Type B pancreatic cell (in vitro differentiated cells): ENCODE measurements at regions not wholly inside any gene's neighbourhood (a gene's known extent, or its start where the extent isn't known, plus 50 kb on each side); places are given as distances from the start of the nearest gene placed in this dataset.

Experiments used
- DNase-seq: peaks from one replicate; pipeline ENCODE4 v3.0.0; 2021; ENCODE audit warnings: mixed read lengths; ENCODE audit not compliant: unreplicated experiment; ENCODE audit errors: extremely low spot score
- H3K27ac Mint-ChIP-seq: 2 replicates; pipeline ENCODE4 v1.8.0; 2021; ENCODE audit warnings: mild to moderate bottlenecking, mixed read lengths
- H3K27me3 Mint-ChIP-seq: 2 replicates; pipeline ENCODE4 v1.8.0; 2021; ENCODE audit warnings: mixed read lengths
- H3K36me3 Mint-ChIP-seq: 2 replicates; pipeline ENCODE4 v1.8.0; 2021; ENCODE audit warnings: mixed read lengths
- H3K4me1 Mint-ChIP-seq: one replicate; pipeline ENCODE4 v1.8.0; 2021; ENCODE audit warnings: mixed read lengths; ENCODE audit not compliant: unreplicated experiment
- H3K4me3 Mint-ChIP-seq: 2 replicates; pipeline ENCODE4 v1.8.0; 2021; ENCODE audit warnings: mild to moderate bottlenecking, mixed read lengths
- H3K9me3 Mint-ChIP-seq: 2 replicates; pipeline ENCODE4 v1.8.0; 2021; ENCODE audit warnings: mixed read lengths
- CTCF ChIP-seq: fragments of 200-600 bp; sonication (generic); conservative IDR thresholded peaks from 2 replicates; pipeline ENCODE4 v1.5.0; 2021; ENCODE audit warnings: antibody characterized with exemption, mild to moderate bottlenecking

- H3K4me3 Mint-ChIP-seq, result no peak overlapping the region
- no peaks in the 10 kb centered on the region for H3K4me1 Mint-ChIP-seq
- H3K36me3 Mint-ChIP-seq, result peaks cover 8% of the 10 kb centered on the region
Observed at GRCh38 chr5:56624751-56625150, 190.6 kb upstream of the MAP3K1 start.

GRCh38 chr5:56622141-56622540 is 193.2 kb upstream of the MAP3K1 start:
- Mint-ChIP-seq H3K4me1 (no peaks in the 10 kb centered on the region), H3K27me3 (no peaks in the 10 kb centered on the region), H3K9me3 (peaks cover 8% of the 10 kb centered on the region), H3K36me3 (peaks cover 6% of the 10 kb centered on the region), H3K27ac (no peak overlapping the region), H3K4me3 (no peak overlapping the region)
- no peak for TF ChIP-seq CTCF
- no peak for DNase-seq

More at GRCh38 chr5:56624751-56625150, 190.6 kb upstream of the MAP3K1 start:
- no peaks in the 10 kb centered on the region for H3K27me3 Mint-ChIP-seq
- no peak overlapping the region for H3K27ac Mint-ChIP-seq
- H3K9me3 Mint-ChIP-seq, result peaks cover 18% of the 10 kb centered on the region
- DNase-seq, result no peak
- TF ChIP-seq CTCF, result no peak

GRCh38 chr5:56620903-56621677 is 194.3 kb upstream of the MAP3K1 start:
- H3K27me3 Mint-ChIP-seq, result no peaks in the 10 kb centered on the region
- no peak overlapping the region for H3K27ac Mint-ChIP-seq
- peaks cover 10% of the 10 kb centered on the region for H3K4me1 Mint-ChIP-seq
- peaks cover 4% of the 10 kb centered on the region for H3K9me3 Mint-ChIP-seq
- H3K4me3 Mint-ChIP-seq, result no peak overlapping the region
- no peak for TF ChIP-seq CTCF
- peaks cover 3% of the 10 kb centered on the region for H3K36me3 Mint-ChIP-seq
- DNase-seq, result no peak

GRCh38 chr5:56617998-56618397 is 197.4 kb upstream of the MAP3K1 start:
- Mint-ChIP-seq H3K27ac (no peak overlapping the region), H3K9me3 (peaks cover 8% of the 10 kb centered on the region)

GRCh38 chr5:56616454-56617160 is 198.7 kb upstream of the MAP3K1 start:
- H3K27me3 Mint-ChIP-seq, result no peaks in the 10 kb centered on the region
- no peak overlapping the region for H3K27ac Mint-ChIP-seq
- H3K9me3 Mint-ChIP-seq, result peaks cover 9% of the 10 kb centered on the region
- DNase-seq, result no peak
- H3K4me3 Mint-ChIP-seq, result no peak overlapping the region
- H3K4me1 Mint-ChIP-seq, result peaks cover 25% of the 10 kb centered on the region
- peaks cover 3% of the 10 kb centered on the region for H3K36me3 Mint-ChIP-seq
- TF ChIP-seq CTCF, result no peak

More at GRCh38 chr5:56617998-56618397, 197.4 kb upstream of the MAP3K1 start:
- H3K4me1 Mint-ChIP-seq, result peaks cover 25% of the 10 kb centered on the region
- no peak for TF ChIP-seq CTCF
- H3K4me3 Mint-ChIP-seq, result no peak overlapping the region
- H3K27me3 Mint-ChIP-seq, result no peaks in the 10 kb centered on the region
- H3K36me3 Mint-ChIP-seq, result peaks cover 3% of the 10 kb centered on the region
- DNase-seq, result no peak
